CD4-positive, CD25-positive, alpha-beta regulatory T cell (primary cell): ENCODE measurements at regions not wholly inside any gene's neighbourhood (a gene's known extent, or its start where the extent isn't known, plus 50 kb on each side); places are given as distances from the start of the nearest gene placed in this dataset.

Source experiments
- ATAC-seq, 2 donors: fragments of 150-1000 bp; cut with Tn5 transposase; one replicate each; pipeline ENCODE4 v1.10.0; 2021; ENCODE audit warnings: low read depth in 2 of 2, moderate number of reproducible peaks in 2 of 2, moderate library complexity in 1 of 2
- DNase-seq, 3 donors: peaks; one replicate each; pipeline versions ENCODE4 v3.0.0 to v3.0.0-alpha.2; 2012 to 2022; ENCODE audit warnings: mixed read lengths in 1 of 3
- H3K27ac ChIP-seq: one replicate; pipeline ENCODE4 v1.7.0; 2013; ENCODE audit warnings: mild to moderate bottlenecking, low read length; ENCODE audit not compliant: insufficient read depth, poor library complexity, severe bottlenecking
- H3K27me3 ChIP-seq: one replicate; pipeline ENCODE4 v1.7.0; 2013; ENCODE audit warnings: low read length; ENCODE audit not compliant: control insufficient read depth, insufficient read depth
- H3K36me3 ChIP-seq: one replicate; pipeline ENCODE4 v1.7.0; 2013; ENCODE audit warnings: mild to moderate bottlenecking, low read length, moderate library complexity; ENCODE audit not compliant: control insufficient read depth, insufficient read depth
- H3K4me1 ChIP-seq: 2 replicates; pipeline ENCODE4 v1.7.0; 2013; ENCODE audit warnings: mild to moderate bottlenecking, low read length; ENCODE audit not compliant: insufficient read depth, control insufficient read depth, poor library complexity, severe bottlenecking
- H3K4me3 ChIP-seq: one replicate; pipeline ENCODE4 v1.7.0; 2013; ENCODE audit warnings: low read depth, mild to moderate bottlenecking, low read length, moderate library complexity
- H3K9me3 ChIP-seq, 2 experiments: 1 replicate in 1 of 2; 2 replicates in 1 of 2; pipeline ENCODE4 v1.7.0; 2013; ENCODE audit warnings: low read length in 2 of 2, mild to moderate bottlenecking in 1 of 2, moderate library complexity in 1 of 2; ENCODE audit not compliant: control insufficient read depth in 2 of 2
- H3K27ac Mint-ChIP-seq, 3 donors: one replicate each; pipeline ENCODE4 v1.8.0; 2020 to 2022; ENCODE audit warnings: mild to moderate bottlenecking in 3 of 3, mixed read lengths in 3 of 3, moderate library complexity in 2 of 3
- H3K27me3 Mint-ChIP-seq: one replicate; pipeline ENCODE4 v1.8.0; 2022; ENCODE audit warnings: mild to moderate bottlenecking, mixed read lengths
- H3K36me3 Mint-ChIP-seq: one replicate; pipeline ENCODE4 v1.8.0; 2020; ENCODE audit warnings: mixed read lengths
- H3K4me1 Mint-ChIP-seq, 4 donors: one replicate each; pipeline ENCODE4 v1.8.0; 2020 to 2022; ENCODE audit warnings: mixed read lengths in 4 of 4, mild to moderate bottlenecking in 1 of 4
- H3K4me3 Mint-ChIP-seq, 4 donors: one replicate each; pipeline ENCODE4 v1.8.0; 2020 to 2022; ENCODE audit warnings: mild to moderate bottlenecking in 4 of 4, mixed read lengths in 4 of 4, moderate library complexity in 3 of 4
- H3K9me3 Mint-ChIP-seq, 7 donors: one replicate each; pipeline ENCODE4 v1.8.0; 2020 to 2022; ENCODE audit warnings: mixed read lengths in 7 of 7, mild to moderate bottlenecking in 3 of 7, moderate library complexity in 2 of 7

DNA sequence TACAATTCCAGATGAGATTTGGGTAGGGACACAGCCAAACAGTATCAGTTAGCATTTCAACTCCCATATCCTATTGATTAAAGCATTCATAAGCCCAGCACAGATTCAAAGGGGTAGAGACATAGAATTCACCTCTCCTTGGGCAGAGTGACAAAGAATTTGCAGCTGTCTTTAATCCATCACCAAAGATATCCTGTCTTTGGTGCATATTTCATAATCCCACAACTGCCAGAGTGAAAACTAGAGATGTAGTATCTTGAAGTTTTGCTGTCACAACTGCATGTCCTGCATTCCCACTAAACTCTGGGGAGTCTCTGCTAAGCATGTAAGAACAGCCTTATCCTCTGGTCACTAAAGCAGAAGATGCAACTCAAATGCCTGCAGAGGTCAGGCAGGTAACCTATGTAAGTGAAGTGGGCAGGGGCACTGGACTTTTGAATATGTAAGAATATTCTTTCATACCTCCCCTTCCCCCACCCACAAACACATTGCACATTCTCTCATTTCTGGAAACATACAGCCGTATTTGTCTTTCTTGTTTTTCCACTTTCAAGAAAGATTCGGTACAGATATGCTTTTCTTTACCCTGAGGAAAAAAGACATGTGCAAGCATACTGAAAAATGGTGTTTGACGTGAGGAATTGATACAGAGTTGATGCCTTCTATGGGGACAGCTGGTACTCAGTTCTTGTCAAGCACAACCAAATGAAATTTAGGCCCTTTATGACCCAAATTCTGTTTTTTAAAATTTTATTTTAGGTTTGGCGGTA, 283.1 kb downstream of the SP3 start:
- no peak for ATAC-seq

DNA sequence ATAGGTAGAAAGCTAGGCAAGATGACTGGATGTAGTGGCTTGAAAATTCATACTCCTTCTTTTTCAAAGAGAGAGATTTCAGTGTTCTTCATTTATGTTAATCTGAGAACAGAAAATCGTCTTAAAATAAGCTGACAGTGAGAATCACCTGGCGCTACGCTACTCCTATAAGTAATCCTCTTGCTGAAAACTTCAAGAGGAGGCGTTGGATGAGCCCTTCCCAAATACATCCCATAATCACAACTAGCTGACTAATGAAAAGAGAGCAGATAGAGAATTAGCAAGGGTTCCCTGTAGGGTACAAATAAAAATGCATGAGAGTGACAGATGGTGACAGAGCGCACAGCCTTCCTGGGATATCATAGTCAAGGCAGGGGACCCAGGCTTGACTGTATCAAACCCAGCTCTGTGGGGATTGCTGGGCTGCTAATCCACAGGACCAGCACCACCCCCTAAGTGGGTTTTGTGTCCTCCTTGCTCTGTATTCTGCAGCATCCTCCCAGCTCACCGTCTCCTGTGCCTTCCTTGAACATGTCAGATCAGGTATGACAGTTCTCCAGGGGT, 280.2 kb downstream of the SP3 start:
- Mint-ChIP-seq H3K27me3 (peaks cover 16% of the 10 kb centered on the region), H3K36me3 (no peaks in the 10 kb centered on the region), H3K4me3 (no peak overlapping the region), H3K4me1 (no peaks in the 10 kb centered on the region), H3K27ac (no peak overlapping the region), H3K9me3 (peaks cover 0 to 6% (median 3%) of the 10 kb centered on the region in 7 donors)
- DNase-seq (no peak), ATAC-seq (no peak)
- H3K4me3 ChIP-seq: no peak overlapping the region
- H3K27ac ChIP-seq: no peak overlapping the region
- H3K27me3 ChIP-seq: peaks cover 5% of the 10 kb centered on the region
- H3K36me3 ChIP-seq: no peaks in the 10 kb centered on the region
- no peaks in the 10 kb centered on the region for H3K9me3 ChIP-seq
- no peaks in the 10 kb centered on the region for H3K4me1 ChIP-seq

More for the DNA sequence above, 283.1 kb downstream of the SP3 start:
- peaks cover 5% of the 10 kb centered on the region for H3K27me3 ChIP-seq
- no peak overlapping the region for H3K4me3 ChIP-seq
- Mint-ChIP-seq H3K27me3 (peaks cover 20% of the 10 kb centered on the region), H3K4me3 (no peak overlapping the region), H3K9me3 (peaks cover 0 to 7% (median 4%) of the 10 kb centered on the region in 7 donors), H3K4me1 (no peaks in the 10 kb centered on the region), H3K36me3 (no peaks in the 10 kb centered on the region), H3K27ac (no peak overlapping the region)
- no peak overlapping the region for H3K27ac ChIP-seq
- H3K9me3 ChIP-seq: no peaks in the 10 kb centered on the region
- DNase-seq: no peak
- H3K4me1 ChIP-seq: no peaks in the 10 kb centered on the region
- no peaks in the 10 kb centered on the region for H3K36me3 ChIP-seq

DNA sequence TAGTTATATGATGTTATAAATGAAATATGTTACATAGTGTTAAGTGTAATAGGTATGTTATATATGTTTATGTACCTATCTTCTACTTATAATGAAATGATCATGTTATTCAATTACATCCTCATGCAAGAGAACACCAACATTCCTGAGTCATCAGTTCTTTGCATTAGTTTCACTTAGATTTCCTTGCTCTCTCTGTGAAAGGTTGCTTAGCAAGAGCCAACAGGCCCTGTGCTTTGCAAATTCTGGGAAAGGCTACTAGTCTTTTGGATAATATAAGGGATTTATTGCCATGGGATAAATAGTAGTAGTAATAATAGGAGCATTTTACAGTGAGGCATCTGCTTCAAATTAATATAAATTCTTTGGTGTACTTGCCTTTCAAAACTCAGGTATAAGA, 274.8 kb downstream of the SP3 start:
- Mint-ChIP-seq H3K4me1 (no peaks in the 10 kb centered on the region), H3K36me3 (no peaks in the 10 kb centered on the region), H3K9me3 (peaks cover 0 to 3% (median 0%) of the 10 kb centered on the region in 7 donors), H3K27me3 (peaks cover 5% of the 10 kb centered on the region), H3K4me3 (no peak overlapping the region), H3K27ac (no peak overlapping the region)
- Histone ChIP-seq H3K27ac (no peak overlapping the region), H3K9me3 (no peaks in the 10 kb centered on the region), H3K27me3 (no peaks in the 10 kb centered on the region), H3K4me1 (no peaks in the 10 kb centered on the region), H3K4me3 (no peak overlapping the region), H3K36me3 (no peaks in the 10 kb centered on the region)
- ATAC-seq (no peak), DNase-seq (no peak)

DNA sequence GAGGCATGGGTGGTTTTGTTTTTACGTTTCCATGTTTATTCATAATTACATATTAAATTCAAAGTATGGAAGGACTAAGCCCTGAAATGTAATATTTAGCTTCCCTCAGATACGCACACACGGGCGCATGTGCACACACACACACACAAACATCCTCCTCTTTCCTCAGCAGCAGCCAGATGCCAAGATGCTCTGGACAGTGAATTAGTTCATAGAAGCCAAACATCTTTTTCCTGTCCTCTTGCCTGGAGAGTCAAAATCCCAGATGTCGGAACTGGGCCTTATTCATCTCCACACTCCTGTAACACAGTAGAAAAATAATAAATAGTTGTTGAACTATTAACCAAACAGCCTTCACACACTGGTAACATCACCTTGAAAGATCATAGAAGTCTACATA, 273.1 kb downstream of the SP3 start:
- H3K9me3 ChIP-seq: no peaks in the 10 kb centered on the region
- Mint-ChIP-seq H3K4me3 (no peak overlapping the region), H3K27me3 (no peaks in the 10 kb centered on the region), H3K4me1 (no peaks in the 10 kb centered on the region), H3K27ac (no peak overlapping the region), H3K36me3 (no peaks in the 10 kb centered on the region), H3K9me3 (peaks cover 0 to 3% (median 0%) of the 10 kb centered on the region in 7 donors)
- DNase-seq (no peak), ATAC-seq (no peak)
- H3K4me1 ChIP-seq: no peaks in the 10 kb centered on the region
- H3K27me3 ChIP-seq: no peaks in the 10 kb centered on the region
- no peaks in the 10 kb centered on the region for H3K36me3 ChIP-seq
- no peak overlapping the region for H3K27ac ChIP-seq
- H3K4me3 ChIP-seq: no peak overlapping the region

DNA sequence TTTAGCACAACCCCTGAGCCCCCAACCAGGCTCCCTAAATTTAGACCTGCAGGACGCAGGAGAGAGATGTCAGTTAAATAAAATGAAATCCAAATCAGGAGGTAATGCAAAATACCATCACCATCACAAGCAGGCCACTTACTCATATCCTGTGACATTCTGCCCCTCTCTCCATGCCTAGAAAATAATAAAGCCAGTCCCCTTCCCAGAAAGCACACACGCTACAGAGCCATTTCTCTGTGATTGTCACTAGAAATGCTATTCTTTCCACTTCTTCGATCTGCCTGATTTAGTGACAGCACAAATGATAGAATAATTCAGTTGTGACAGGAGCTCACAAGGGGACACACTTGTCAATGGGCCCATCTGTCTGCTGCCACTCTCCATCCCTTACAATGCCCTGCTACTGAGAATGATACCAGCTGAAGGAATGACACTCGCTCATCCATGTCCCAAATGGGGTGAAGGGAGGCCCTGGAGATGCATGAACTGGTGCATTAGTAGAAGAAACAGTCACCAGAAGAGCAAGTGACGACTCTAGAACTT, 272.1 kb downstream of the SP3 start:
- Histone ChIP-seq H3K27ac (no peak overlapping the region), H3K4me3 (no peak overlapping the region), H3K27me3 (no peaks in the 10 kb centered on the region), H3K9me3 (no peaks in the 10 kb centered on the region), H3K36me3 (no peaks in the 10 kb centered on the region), H3K4me1 (no peaks in the 10 kb centered on the region)
- Mint-ChIP-seq H3K4me1 (no peaks in the 10 kb centered on the region), H3K27ac (no peak overlapping the region), H3K36me3 (no peaks in the 10 kb centered on the region), H3K4me3 (no peak overlapping the region), H3K27me3 (no peaks in the 10 kb centered on the region), H3K9me3 (peaks cover 0 to 3% (median 0%) of the 10 kb centered on the region in 7 donors)
- DNase-seq (no peak), ATAC-seq (no peak)

DNA sequence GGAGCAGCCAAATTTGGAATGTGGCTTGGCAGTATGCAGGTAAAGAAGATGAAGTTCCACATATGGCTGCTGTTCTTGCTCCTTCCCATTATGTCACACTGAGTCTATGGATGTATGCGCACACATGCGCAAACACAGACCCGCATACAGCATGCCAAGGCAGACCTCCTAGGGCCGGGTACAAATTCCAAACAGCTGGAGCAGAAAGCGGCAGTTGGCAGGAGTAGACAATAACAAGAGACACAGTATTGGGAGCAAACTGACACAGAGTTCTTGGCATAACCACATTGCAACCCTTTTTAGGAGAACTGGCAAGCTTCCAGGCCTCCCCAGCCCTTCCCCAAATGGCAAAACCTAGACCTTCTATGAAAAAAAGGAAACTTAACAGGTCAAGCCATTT, 268.9 kb downstream of the SP3 start:
- no peak for DNase-seq
- no peak overlapping the region for H3K4me3 ChIP-seq
- Mint-ChIP-seq H3K4me3 (no peak overlapping the region), H3K27me3 (no peaks in the 10 kb centered on the region), H3K4me1 (no peaks in the 10 kb centered on the region), H3K36me3 (no peaks in the 10 kb centered on the region), H3K9me3 (peaks cover 0 to 3% (median 0%) of the 10 kb centered on the region in 7 donors), H3K27ac (no peak overlapping the region)
- H3K27ac ChIP-seq: no peak overlapping the region
- no peaks in the 10 kb centered on the region for H3K36me3 ChIP-seq
- no peak for ATAC-seq
- no peaks in the 10 kb centered on the region for H3K27me3 ChIP-seq
- no peaks in the 10 kb centered on the region for H3K4me1 ChIP-seq
- H3K9me3 ChIP-seq: no peaks in the 10 kb centered on the region

DNA sequence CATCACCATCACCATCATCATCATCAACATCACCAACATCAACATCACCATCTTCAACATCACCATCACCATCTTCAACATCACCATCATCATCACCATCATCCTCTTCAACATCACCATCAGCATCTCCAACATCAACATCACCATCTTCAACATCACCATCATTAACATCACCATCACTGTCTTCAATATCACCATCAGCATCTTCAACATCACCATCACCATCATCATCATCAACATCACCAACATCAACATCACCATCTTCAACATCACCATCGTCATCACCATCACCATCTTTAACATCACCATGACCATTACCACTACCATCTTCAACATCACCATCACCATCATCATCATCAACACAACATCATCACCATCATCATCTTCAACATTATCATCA, 267.2 kb downstream of the SP3 start:
- Mint-ChIP-seq H3K4me3 (no peak overlapping the region), H3K36me3 (no peaks in the 10 kb centered on the region), H3K27ac (no peak overlapping the region), H3K9me3 (peaks cover 0 to 3% (median 0%) of the 10 kb centered on the region in 7 donors), H3K4me1 (no peaks in the 10 kb centered on the region), H3K27me3 (no peaks in the 10 kb centered on the region)
- Histone ChIP-seq H3K27ac (no peak overlapping the region), H3K9me3 (no peaks in the 10 kb centered on the region), H3K4me1 (no peaks in the 10 kb centered on the region), H3K4me3 (no peak overlapping the region), H3K27me3 (no peaks in the 10 kb centered on the region), H3K36me3 (no peaks in the 10 kb centered on the region)
- DNase-seq (no peak), ATAC-seq (no peak)

DNA sequence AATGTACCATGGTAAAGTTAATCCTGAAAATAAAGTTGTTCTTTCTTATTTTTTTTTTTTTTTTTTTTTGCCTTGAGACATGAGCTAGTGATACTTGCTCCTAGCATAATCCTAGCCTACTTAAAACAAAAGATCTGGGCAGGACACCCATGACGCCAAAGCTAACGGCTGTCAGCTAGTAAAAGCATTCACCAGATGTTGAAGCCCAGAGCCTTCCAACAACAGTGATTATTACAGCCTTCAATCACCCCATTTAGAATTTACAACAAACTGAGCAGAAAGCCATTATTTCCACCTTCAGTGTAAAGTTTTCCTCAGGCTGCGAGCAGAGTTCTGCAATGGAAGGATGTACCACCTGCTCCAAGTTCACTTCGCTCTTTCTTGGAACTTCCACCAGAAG, 259.5 kb downstream of the SP3 start:
- H3K9me3 Mint-ChIP-seq: peaks cover 0 to 2% (median 0%) of the 10 kb centered on the region in 7 donors
- no peak overlapping the region for H3K4me3 Mint-ChIP-seq
- H3K9me3 ChIP-seq: no peaks in the 10 kb centered on the region
- no peak overlapping the region for H3K4me3 ChIP-seq
- H3K4me1 Mint-ChIP-seq: no peaks in the 10 kb centered on the region
- H3K36me3 ChIP-seq: no peaks in the 10 kb centered on the region
- H3K27me3 Mint-ChIP-seq: peaks cover 6% of the 10 kb centered on the region
- H3K27me3 ChIP-seq: no peaks in the 10 kb centered on the region
- H3K36me3 Mint-ChIP-seq: no peaks in the 10 kb centered on the region
- H3K4me1 ChIP-seq: no peaks in the 10 kb centered on the region
- ATAC-seq (no peak), DNase-seq (no peak)
- no peak overlapping the region for H3K27ac ChIP-seq
- no peak overlapping the region for H3K27ac Mint-ChIP-seq
